ENCODE measurements at regions not wholly inside any gene's neighbourhood (a gene's known extent, or its start where the extent isn't known, plus 50 kb on each side); places are given as distances from the start of the nearest gene placed in this dataset.

DNA sequence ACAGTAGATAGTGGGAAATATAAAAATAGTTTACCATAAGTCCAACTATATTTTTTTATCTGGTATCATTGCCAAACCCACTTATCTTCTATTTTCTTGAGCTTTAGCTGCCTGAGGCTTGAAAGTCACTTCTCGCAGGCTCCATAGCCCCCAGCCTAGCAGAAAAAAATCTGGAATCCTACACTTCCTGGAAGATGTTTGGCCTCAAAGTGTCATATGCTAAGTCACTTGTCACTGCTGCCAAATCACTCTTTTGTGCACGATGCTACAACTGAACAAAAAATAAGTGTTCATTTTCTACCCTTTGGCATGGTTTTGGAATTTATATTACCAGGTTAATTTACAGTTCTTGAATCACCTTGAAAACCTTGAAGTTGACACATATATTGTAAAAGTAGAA lies 612.5 kb upstream of the ATXN8OS start:
- DNase-seq (ENCODE audit: low spot score) = no peak
- Histone ChIP-seq H3K27me3 (replicated peaks; ENCODE audit: insufficient read depth, low read depth, low read length, poor library complexity) (no peaks in the 10 kb centered on the region), H3K4me3 (ENCODE audit: low read depth, low read length, poor library complexity, severe bottlenecking) (no peak overlapping the region), H3K27ac (ENCODE audit: low read depth, low read length, poor library complexity, severe bottlenecking) (no peak overlapping the region), H3K4me1 (ENCODE audit: insufficient read depth, low read length, poor library complexity, severe bottlenecking) (no peaks in the 10 kb centered on the region), H3K9me3 (ENCODE audit: low read depth, low read length, poor library complexity, severe bottlenecking) (peaks cover 3% of the 10 kb centered on the region), H3K36me3 (ENCODE audit: insufficient read depth, low read length, poor library complexity, severe bottlenecking) (no peaks in the 10 kb centered on the region)
- ChIA-PET CTCF (no interaction called here), POLR2A (ENCODE audit: low non-redundant PET) (no interaction called here)
- no TSS peak for BruUV-seq (replicated peaks)
- TF ChIP-seq, protein P1, sequence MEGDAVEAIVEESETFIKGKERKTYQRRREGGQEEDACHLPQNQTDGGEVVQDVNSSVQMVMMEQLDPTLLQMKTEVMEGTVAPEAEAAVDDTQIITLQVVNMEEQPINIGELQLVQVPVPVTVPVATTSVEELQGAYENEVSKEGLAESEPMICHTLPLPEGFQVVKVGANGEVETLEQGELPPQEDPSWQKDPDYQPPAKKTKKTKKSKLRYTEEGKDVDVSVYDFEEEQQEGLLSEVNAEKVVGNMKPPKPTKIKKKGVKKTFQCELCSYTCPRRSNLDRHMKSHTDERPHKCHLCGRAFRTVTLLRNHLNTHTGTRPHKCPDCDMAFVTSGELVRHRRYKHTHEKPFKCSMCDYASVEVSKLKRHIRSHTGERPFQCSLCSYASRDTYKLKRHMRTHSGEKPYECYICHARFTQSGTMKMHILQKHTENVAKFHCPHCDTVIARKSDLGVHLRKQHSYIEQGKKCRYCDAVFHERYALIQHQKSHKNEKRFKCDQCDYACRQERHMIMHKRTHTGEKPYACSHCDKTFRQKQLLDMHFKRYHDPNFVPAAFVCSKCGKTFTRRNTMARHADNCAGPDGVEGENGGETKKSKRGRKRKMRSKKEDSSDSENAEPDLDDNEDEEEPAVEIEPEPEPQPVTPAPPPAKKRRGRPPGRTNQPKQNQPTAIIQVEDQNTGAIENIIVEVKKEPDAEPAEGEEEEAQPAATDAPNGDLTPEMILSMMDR (conservative IDR thresholded peaks at IDR 0.05; ENCODE audit: low read depth, low read length) = no peak
- TF ChIP-seq EZH2 (IDR thresholded peaks at IDR 0.05; ENCODE audit: borderline replicate concordance, low read depth, low read length, poor library complexity, severe bottlenecking) = no peak
- intact Hi-C loops (cut with micrococcal nuclease; ENCODE audit: unreplicated experiment) = no loop called here

DNA sequence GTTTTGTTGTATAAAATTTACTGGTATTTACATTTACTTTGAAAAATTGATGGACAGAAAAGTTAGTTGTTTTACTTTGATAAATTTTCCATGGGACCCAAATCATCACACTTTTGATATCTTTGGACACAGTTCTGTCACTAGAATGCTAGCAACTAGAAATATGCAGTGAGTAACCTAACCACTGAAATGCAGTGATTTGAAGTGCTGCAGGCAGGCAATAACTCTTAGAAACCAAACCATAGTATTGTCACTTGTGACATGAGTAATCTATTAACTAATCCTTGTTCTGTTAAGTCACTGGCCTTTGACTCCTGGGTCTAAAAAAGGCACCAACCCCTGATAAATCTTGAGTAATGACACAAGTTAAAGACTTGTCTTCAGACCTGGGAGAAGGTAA lies 620.0 kb upstream of the ATXN8OS start:
- H3K4me3 ChIP-seq (ENCODE audit: low read depth, low read length, poor library complexity, severe bottlenecking) = no peak overlapping the region
- DNase-seq (ENCODE audit: low spot score) = no peak
- H3K36me3 ChIP-seq (ENCODE audit: insufficient read depth, low read length, poor library complexity, severe bottlenecking) = no peaks in the 10 kb centered on the region
- intact Hi-C loops (cut with micrococcal nuclease; ENCODE audit: unreplicated experiment) = no loop called here
- TF ChIP-seq, protein P1 (conservative IDR thresholded peaks at IDR 0.05; ENCODE audit: low read depth, low read length) = no peak
- no peak for TF ChIP-seq EZH2 (IDR thresholded peaks at IDR 0.05; ENCODE audit: borderline replicate concordance, low read depth, low read length, poor library complexity, severe bottlenecking)
- no peaks in the 10 kb centered on the region for H3K27me3 ChIP-seq (replicated peaks; ENCODE audit: insufficient read depth, low read depth, low read length, poor library complexity)
- no peaks in the 10 kb centered on the region for H3K4me1 ChIP-seq (ENCODE audit: insufficient read depth, low read length, poor library complexity, severe bottlenecking)
- ChIA-PET POLR2A (ENCODE audit: low non-redundant PET) (no interaction called here), CTCF (no interaction called here)
- no TSS peak for BruUV-seq (replicated peaks)
- H3K9me3 ChIP-seq (ENCODE audit: low read depth, low read length, poor library complexity, severe bottlenecking) = peaks cover 28% of the 10 kb centered on the region
- H3K27ac ChIP-seq (ENCODE audit: low read depth, low read length, poor library complexity, severe bottlenecking) = no peak overlapping the region

DNA sequence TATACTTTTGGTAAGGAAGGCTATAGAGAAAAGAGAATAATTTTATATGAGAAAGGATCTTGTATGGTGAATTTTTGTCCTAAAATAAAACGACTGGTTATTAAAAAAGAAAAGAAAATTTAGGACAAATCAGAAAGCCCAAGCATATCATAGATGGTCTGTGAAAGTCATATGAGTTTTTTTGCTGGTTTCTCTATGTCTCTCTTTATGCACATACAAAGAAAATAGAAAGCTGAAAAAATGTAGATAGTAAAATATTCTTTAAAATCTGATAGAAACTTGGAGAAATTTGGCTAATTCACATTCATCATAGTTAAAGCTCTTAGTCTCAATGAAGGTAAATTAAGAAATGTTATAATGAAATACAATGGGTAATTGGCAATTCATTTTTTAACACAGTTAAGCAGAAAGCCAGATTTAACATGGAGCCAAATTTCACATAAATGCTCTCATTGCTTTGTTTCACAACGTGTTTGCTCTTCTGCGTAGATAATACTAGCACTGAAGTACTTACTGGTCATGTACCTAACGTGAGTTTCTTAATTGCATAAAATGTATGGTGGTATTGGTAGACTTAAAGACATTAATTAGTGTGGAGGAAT lies 621.5 kb upstream of the ATXN8OS start:
- Histone ChIP-seq H3K4me1 (ENCODE audit: insufficient read depth, low read length, poor library complexity, severe bottlenecking) (no peaks in the 10 kb centered on the region), H3K9me3 (ENCODE audit: low read depth, low read length, poor library complexity, severe bottlenecking) (peaks cover 25% of the 10 kb centered on the region), H3K4me3 (ENCODE audit: low read depth, low read length, poor library complexity, severe bottlenecking) (no peak overlapping the region), H3K36me3 (ENCODE audit: insufficient read depth, low read length, poor library complexity, severe bottlenecking) (no peaks in the 10 kb centered on the region), H3K27ac (ENCODE audit: low read depth, low read length, poor library complexity, severe bottlenecking) (no peak overlapping the region), H3K27me3 (replicated peaks; ENCODE audit: insufficient read depth, low read depth, low read length, poor library complexity) (no peaks in the 10 kb centered on the region)
- ChIA-PET POLR2A (ENCODE audit: low non-redundant PET) (no interaction called here), CTCF (no interaction called here)
- BruUV-seq (replicated peaks) = no TSS peak
- TF ChIP-seq, protein P1 (conservative IDR thresholded peaks at IDR 0.05; ENCODE audit: low read depth, low read length) = no peak
- TF ChIP-seq EZH2 (IDR thresholded peaks at IDR 0.05; ENCODE audit: borderline replicate concordance, low read depth, low read length, poor library complexity, severe bottlenecking) = no peak
- no peak for DNase-seq (ENCODE audit: low spot score)
- intact Hi-C loops (cut with micrococcal nuclease; ENCODE audit: unreplicated experiment) = no loop called here

All from A673 (cell line).